K562 (cell line): ENCODE measurements at regions not wholly inside any gene's neighbourhood (a gene's known extent, or its start where the extent isn't known, plus 50 kb on each side); places are given as distances from the start of the nearest gene placed in this dataset.

Source experiments
- ATAC-seq: fragments of 200-7000 bp; cut with Tn5 transposase; 3 replicates; pipeline ENCODE4 v1.9.1; 2020; ENCODE audit warnings: moderate library complexity
- BruUV-seq: library from RNA; stranded (reverse); fragments of 400-500 nt; replicated peaks from 2 replicates; lab custom pipeline; 2021; lab: Mats Ljungman, UMichigan
- CTCF ChIA-PET: fragments of 300-600 bp; formaldehyde crosslinking; extraction: SDS; loops from one replicate; lab custom pipeline; 2021; ENCODE audit warnings: low intra/inter-chr PET ratio; lab: Yijun Ruan, JAX
- POLR2A ChIA-PET: fragments of 300-600, 350-650 bp; sonication (Branson Sonifier 250); formaldehyde crosslinking; extraction: SDS; loops from one replicate; lab custom pipeline; 2021; ENCODE audit warnings: antibody characterized with exemption, inconsistent platforms; lab: Yijun Ruan, JAX
- DNase-seq, 4 experiments: peaks; one replicate each; pipeline versions ENCODE4 v3.0.0 to v3.0.0-alpha.2; 2011 to 2018; ENCODE audit warnings: low spot score in 3 of 4, mixed read lengths in 3 of 4; ENCODE audit errors: extremely low read depth in 1 of 4
- FAIRE-seq: peaks from 2 replicates; lab custom pipeline; 2011; peaks lifted over from hg19 to GRCh38; lab: Jason Lieb, UNC
- H2AFZ ChIP-seq: 2 replicates; pipeline ENCODE4 v1.6.0; 2011; ENCODE audit warnings: low read depth, low read length, control low read depth, inconsistent platforms
- H3K27ac ChIP-seq: fragments of 200-600 bp; 3 replicates; pipeline ENCODE4 v1.8.0; 2011; ENCODE audit warnings: low read depth, mild to moderate bottlenecking, control low read depth, inconsistent platforms, low read length, moderate library complexity, mixed read lengths; ENCODE audit errors: extremely low read depth
- H3K27me3 ChIP-seq, 2 experiments: fragments of 300-600 bp in 1 of 2; 2 replicates in 1 of 2; 3 replicates in 1 of 2; pipeline versions ENCODE4 v1.6.0 to v1.8.0; 2011; ENCODE audit warnings: inconsistent platforms in 2 of 2, low read length in 2 of 2, mild to moderate bottlenecking in 1 of 2, mixed read lengths in 1 of 2, moderate library complexity in 1 of 2; ENCODE audit not compliant: control insufficient read depth in 2 of 2, insufficient read depth in 2 of 2
- H3K36me3 ChIP-seq: fragments of 300-600 bp; 3 replicates; pipeline ENCODE4 v1.8.0; 2011; ENCODE audit warnings: mild to moderate bottlenecking, low read length, inconsistent platforms; ENCODE audit not compliant: control insufficient read depth, insufficient read depth
- H3K4me1 ChIP-seq, 2 experiments: fragments of 200-600 bp in 1 of 2; replicated peaks in 1 of 2; 2 replicates in 1 of 2; 3 replicates in 1 of 2; pipeline versions ENCODE4 v1.5.1 to v1.8.0; 2011; ENCODE audit warnings: inconsistent platforms in 2 of 2, low read length in 2 of 2, mild to moderate bottlenecking in 1 of 2, mixed read lengths in 1 of 2, moderate library complexity in 1 of 2; ENCODE audit not compliant: control insufficient read depth in 2 of 2, insufficient read depth in 2 of 2
- H3K4me2 ChIP-seq: 2 replicates; pipeline ENCODE4 v1.6.1; 2011; ENCODE audit warnings: low read length, control low read depth, inconsistent platforms, mixed read lengths; ENCODE audit not compliant: insufficient read depth
- H3K4me3 ChIP-seq: fragments of 200-600 bp; sonication (generic), shearing (Covaris generic); 2 replicates; pipeline ENCODE4 v1.5.1; 2016; ENCODE audit warnings: control low read depth, inconsistent platforms
- H3K79me2 ChIP-seq: fragments of 200-600 bp; 3 replicates; pipeline ENCODE4 v1.8.0; 2011; ENCODE audit warnings: low read length, inconsistent platforms; ENCODE audit not compliant: control insufficient read depth, insufficient read depth
- H3K9ac ChIP-seq, 2 experiments: 2 replicates each; pipeline versions ENCODE4 v1.6.0 to v1.6.1; 2011; ENCODE audit warnings: low read depth in 2 of 2, low read length in 2 of 2, control low read depth in 1 of 2, inconsistent platforms in 1 of 2, mild to moderate bottlenecking in 1 of 2, mixed read lengths in 1 of 2; ENCODE audit not compliant: insufficient read depth in 1 of 2
- H3K9me1 ChIP-seq: one replicate; pipeline ENCODE4 v1.6.0; 2011; ENCODE audit warnings: inconsistent platforms, mild to moderate bottlenecking, low read length, moderate library complexity; ENCODE audit not compliant: control insufficient read depth, insufficient read depth
- H3K9me3 ChIP-seq: replicated peaks from 2 replicates; pipeline ENCODE4 v1.5.1; 2011; ENCODE audit warnings: low read depth, low read length, inconsistent platforms; ENCODE audit not compliant: control insufficient read depth, insufficient read depth
- H4K20me1 ChIP-seq: replicated peaks from 2 replicates; pipeline ENCODE4 v1.6.1; 2011; ENCODE audit warnings: low read length, inconsistent platforms, mixed read lengths; ENCODE audit not compliant: control insufficient read depth, insufficient read depth
- HDAC6 ChIP-seq: IDR thresholded peaks from 2 replicates; pipeline ENCODE4 v1.6.1; 2012; ENCODE audit warnings: low read depth, mild to moderate bottlenecking, control low read depth, inconsistent platforms, low read length, moderate library complexity
- PTTG1 ChIP-seq: fragments of 450-650 bp; IDR thresholded peaks from 2 replicates; pipeline ENCODE4 v1.6.1; 2016; ENCODE audit warnings: low read depth, mild to moderate bottlenecking, missing genetic modification characterization, missing compliant biosample characterization
- SPI1 ChIP-seq: IDR thresholded peaks from 2 replicates; pipeline ENCODE4 v1.6.1; 2011; ENCODE audit warnings: low read depth, low read length, control low read depth, borderline replicate concordance
- TFE3 ChIP-seq: fragments of 450-650 bp; formaldehyde crosslinking; IDR thresholded peaks from 2 replicates; pipeline ENCODE4 v1.4.0; 2020; ENCODE audit warnings: mild to moderate bottlenecking, mixed read lengths
- ZNF408 ChIP-seq: fragments of 250-450 bp; sonication (Bioruptor Pico); IDR thresholded peaks from 2 replicates; pipeline ENCODE4 v1.4.0; 2020; ENCODE audit warnings: low read depth, mild to moderate bottlenecking, moderate library complexity
- WGBS: fragments of 100-300 bp; shearing (Covaris generic); methylation state at CpG from one replicate; pipeline ENCODE4 v1.1.6; 2016; ENCODE audit warnings: low coverage, mixed read lengths; ENCODE audit not compliant: insufficient coverage; ENCODE audit errors: missing lambda C conversion rate; 5-methylcytosine and 5-hydroxymethylcytosine counted together
- in situ Hi-C: fragments of 300-500 bp; cut with MboI; formaldehyde crosslinking; loops from 4 replicates; pipeline ENCODE4 v1.15.0; 2018; ENCODE audit warnings: inconsistent platforms, mixed read lengths
- intact Hi-C: fragments of 100-400 bp; cut with micrococcal nuclease; formaldehyde crosslinking; loops from 2 replicates; pipeline ENCODE4 v1.14.2; 2022

- in situ Hi-C loops: no loop called here
- Histone ChIP-seq H3K36me3 (no peaks in the 10 kb centered on the region), H3K79me2 (no peaks in the 10 kb centered on the region), H2AFZ (no peak overlapping the region), H3K4me2 (no peak overlapping the region), H3K9me1 (no peaks in the 10 kb centered on the region), H3K4me1 (no peaks in the 10 kb centered on the region), H4K20me1 (no peaks in the 10 kb centered on the region), H3K27me3 (peaks cover 0 to 6% of the 10 kb centered on the region in 2 experiments; a peak in 1 of 5 replicates), H3K9me3 (no peaks in the 10 kb centered on the region), H3K9ac (no peak overlapping the region), H3K4me3 (no peak overlapping the region), H3K27ac (no peak overlapping the region)
- ATAC-seq: no peak
- ChIA-PET POLR2A (interaction anchor here (1.0 to 1.4 kb wide), 2 partner anchors 12 to 15 kb away, joined by 3 to 4 read pairs; no protein-coding TSS in a partner anchor), CTCF (no interaction called here)
- intact Hi-C loops: no loop called here
- 0% methylated on average over 15 of the region's 16 CpGs for WGBS
- DNase-seq: no peak
- FAIRE-seq: no peak
- no peak for TF ChIP-seq ZNF408 (CRISPR knock-in tag)
- TF ChIP-seq SPI1: no peak
- no peak for TF ChIP-seq PTTG1
- no peak for TF ChIP-seq TFE3 (CRISPR knock-in tag)
- TF ChIP-seq HDAC6: no peak
- BruUV-seq: no TSS peak
Observed at GRCh38 chr22:27331526-27332281, 469.9 kb downstream of the MN1 start.
